ENCODE measurements at regions not wholly inside any gene's neighbourhood (a gene's known extent, or its start where the extent isn't known, plus 50 kb on each side); places are given as distances from the start of the nearest gene placed in this dataset.

GRCh38 chr14:49999146-49999761 lies 106.4 kb downstream of the ARF6 start:
- DNase-seq (ENCODE audit: low read depth) = peak; percentile 54

GRCh38 chr14:49999826-50000379 lies 107.0 kb downstream of the ARF6 start:
- DNase-seq (ENCODE audit: low read depth) = no peak

DNA sequence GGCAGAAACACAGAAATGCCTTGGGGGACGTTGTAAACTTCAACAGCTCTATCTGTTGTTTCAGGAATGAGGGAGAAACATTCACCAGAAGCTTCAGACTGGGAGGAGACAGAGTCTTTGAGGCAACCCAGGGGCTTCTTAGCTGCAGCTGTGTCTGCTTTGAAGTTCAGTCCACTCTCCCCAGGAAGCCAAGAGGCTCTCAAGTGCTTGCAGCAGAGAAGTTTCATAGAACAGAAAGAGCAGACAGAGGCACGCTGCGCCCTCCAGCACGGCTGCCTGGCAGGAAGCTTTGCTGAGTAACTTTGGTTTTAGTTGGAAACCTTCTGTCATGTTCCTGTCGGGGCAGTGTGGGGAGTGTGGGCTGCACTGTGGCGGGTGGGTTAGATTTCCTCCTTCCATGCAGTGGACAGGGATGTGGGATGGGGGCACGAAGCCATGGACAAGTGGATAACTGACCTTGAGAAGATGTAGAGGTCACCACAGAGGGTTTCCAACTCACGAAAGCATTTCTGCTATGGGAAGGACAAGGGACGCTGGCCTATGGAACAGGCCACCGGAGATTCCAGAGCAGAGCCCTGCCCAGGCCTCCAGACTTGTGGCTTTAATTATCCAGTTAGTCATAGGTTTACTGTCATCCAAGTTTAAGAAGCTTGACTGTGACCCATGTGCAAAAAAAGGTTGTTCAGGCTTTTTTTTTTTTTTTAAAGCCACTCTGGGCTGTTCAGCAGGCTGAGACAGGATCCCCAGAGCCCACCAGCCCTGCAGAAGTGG lies 107.7 kb downstream of the ARF6 start:
- DNase-seq (ENCODE audit: low read depth) = peak; percentile 48

- DNase-seq (ENCODE audit: low read depth) = peak; percentile 33
Observed at GRCh38 chr14:50001151-50001998, 108.5 kb downstream of the ARF6 start.

GRCh38 chr14:50001999-50002925 lies 109.4 kb downstream of the ARF6 start:
- DNase-seq (ENCODE audit: low read depth) = peak; percentile 22

- no peak for DNase-seq (ENCODE audit: low read depth)
Observed at GRCh38 chr14:50002926-50003212, 110.0 kb downstream of the ARF6 start.

DNA sequence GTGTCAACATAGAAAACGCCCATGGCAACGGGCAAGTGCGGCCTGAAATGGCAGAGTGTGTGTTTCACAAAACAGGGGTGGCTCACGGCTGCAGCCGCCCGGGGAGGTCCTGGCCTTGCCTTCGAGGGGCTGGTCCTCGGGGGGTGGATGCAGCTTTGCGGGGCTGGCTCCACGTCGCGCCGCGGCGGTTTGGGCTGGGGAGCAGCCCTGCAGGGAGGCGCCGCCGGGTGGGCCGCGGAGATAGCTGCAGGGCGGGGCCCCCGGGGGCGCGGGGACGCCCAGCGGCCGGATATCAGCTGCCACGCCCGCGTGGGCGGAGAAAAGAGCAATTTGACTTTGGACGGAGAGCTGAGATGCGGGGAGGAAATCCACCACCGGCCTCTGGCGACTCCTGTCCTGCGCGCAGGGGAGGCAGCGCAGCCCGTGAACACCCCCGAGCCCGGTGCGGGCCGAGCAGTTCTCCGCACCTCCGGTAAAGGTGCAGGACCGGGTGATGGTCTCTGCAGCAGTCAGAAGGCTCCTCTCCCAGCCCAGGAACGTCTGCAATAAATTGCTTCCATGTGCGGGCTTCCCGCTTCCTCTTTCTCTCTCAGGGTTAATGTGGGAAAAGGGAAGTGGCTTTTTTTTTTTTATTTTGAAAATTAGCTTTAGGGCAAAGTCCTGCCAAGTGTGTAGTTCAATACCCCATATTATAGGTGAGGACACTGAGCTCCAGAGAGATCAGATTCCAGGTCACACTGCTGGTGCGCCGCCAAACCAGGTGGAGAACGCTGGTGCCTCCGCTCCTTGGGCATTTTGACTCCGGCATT lies 110.5 kb downstream of the ARF6 start:
- peak; percentile 57 for DNase-seq (ENCODE audit: low read depth)

- no peak for DNase-seq (ENCODE audit: low read depth)
Observed at GRCh38 chr14:50006141-50006540, 110.2 kb downstream of the VCPKMT start.

- no peak for DNase-seq (ENCODE audit: low read depth)
Observed at GRCh38 chr14:50007123-50007903, 109.1 kb downstream of the VCPKMT start.

GRCh38 chr14:50008562-50008961 lies 107.8 kb downstream of the VCPKMT start:
- DNase-seq (ENCODE audit: low read depth) = no peak

DNA sequence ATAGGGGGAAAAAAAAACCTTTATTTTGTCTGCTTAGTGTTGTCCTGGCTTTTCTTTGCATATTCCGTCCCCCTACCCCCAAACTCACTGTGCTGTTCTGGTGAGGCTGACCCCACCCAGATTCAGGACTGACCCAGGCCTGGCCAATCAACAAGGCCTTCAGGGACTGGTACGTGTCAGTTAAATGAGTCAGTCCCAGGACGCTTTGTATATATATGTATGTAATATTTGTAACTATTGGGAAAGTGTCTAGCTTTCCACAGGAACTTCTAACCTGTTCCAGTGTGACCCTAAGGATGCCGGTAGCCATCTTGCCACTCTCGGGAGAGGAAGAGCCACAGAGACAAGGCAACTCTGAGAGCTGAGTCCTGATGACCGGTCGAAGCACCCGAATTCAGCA lies 107.4 kb downstream of the VCPKMT start:
- no peak for DNase-seq (ENCODE audit: low read depth)

DNA sequence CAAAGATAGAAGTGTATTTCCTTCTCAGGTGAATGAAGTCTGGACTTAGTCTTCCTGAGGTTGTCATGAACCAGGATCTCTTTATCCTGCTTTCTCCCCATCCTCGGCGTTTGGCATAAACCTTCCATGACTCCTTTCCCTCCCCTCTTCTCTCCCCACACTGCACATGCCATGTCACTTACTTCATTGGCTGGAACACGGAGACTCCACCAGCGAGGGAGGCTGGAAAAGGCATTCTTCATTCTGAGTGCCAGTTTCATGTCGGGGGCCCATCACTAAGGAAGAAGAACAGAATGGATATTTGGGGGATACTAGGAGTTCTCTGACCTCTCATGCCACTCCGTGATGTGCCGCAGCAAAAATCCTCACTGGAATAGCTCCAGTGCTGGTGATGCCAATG lies 105.6 kb downstream of the VCPKMT start:
- no peak for DNase-seq (ENCODE audit: low read depth)

DNA sequence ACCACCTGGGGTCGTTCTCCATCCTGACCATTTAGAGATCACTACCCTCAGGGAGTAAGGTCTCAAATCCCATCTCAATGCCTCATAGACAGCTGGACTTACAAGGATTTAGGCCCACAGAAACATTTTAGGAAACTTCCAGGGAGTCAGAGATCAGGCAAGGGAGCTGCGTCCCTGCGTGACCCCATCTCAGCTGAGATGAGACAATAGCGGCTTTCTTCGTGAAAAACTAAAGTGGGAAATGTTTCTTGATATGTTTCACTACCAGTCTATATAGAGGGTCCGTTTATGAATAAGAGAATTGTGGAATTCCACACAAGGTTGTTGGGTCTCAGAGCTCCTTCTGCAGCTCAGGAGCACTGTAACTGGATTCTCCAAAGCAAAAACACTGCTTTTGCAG lies 105.1 kb downstream of the VCPKMT start:
- no peak for DNase-seq (ENCODE audit: low read depth)

DNA sequence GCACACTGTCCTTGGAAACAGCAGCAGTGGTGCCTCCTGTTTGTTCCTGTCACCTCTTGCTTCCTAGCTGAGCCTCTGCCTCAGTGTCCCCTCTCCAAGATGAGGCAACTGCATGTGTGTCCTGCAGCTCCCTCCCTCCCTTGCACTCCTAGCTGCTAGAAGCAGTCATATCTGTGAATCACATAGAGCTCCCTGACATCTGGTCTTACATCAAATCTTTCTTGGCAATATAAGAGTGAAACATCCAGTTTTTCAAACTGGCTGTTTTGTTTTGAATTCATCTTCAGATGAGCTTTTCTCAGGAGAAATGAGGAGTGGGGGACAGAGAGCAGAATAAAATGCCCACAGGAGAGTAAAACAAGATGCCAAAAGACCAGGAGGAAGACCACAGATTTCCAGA lies 103.7 kb downstream of the VCPKMT start:
- DNase-seq (ENCODE audit: low read depth) = no peak

GRCh38 chr14:50013198-50013918 lies 103.0 kb downstream of the VCPKMT start:
- no peak for DNase-seq (ENCODE audit: low read depth)

DNA sequence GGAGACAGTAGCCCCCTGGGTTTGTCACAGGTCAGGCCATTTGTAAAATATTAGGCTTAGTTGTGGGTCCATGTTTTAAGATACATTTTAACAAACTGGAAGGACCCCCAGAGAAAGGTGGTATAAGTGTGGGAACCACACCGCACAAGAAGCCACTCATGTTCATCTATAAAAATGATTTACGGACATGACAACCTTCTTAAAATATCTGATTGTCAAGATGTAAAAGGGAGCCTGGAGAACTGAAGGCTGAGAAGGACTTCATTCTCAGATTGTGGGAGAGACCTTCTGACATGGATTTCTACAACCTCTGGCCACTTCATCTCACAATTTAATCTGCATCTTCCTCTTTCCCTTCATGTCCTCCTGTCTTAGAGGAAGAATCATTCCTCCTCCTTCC lies 102.4 kb downstream of the VCPKMT start:
- no peak for DNase-seq (ENCODE audit: low read depth)

DNA sequence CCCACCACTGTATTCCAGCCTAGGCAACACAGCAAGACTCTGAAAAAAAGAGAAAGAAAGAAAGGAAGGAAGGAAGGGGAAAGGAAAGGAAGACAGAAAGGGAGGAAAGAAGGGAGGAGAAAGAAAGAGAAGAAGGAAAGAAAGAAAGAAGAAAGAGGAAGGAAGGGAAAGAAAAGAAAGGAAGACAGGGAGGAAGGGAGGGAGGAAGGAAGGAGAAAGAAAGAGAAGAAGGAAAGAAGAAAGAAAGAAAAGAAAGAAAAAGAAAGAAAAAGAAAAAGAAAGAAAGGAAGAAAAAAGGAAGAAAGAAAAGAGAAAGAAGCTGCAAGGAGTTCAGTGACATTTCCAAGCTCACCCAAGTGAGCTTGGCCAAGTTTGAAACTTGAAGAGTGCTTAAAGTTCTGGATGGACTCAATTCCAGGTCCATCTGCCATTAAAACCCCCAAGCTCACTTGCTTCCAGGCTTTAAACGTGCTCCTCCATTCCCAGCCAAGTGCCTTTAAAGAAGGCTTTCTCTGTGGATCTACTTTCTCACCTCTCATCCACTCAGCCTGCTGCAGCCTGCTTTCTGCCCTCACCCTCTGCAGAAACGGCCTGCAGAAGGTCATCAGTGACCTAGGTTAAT lies 101.5 kb downstream of the VCPKMT start:
- no peak for DNase-seq (ENCODE audit: low read depth)

GRCh38 chr14:50015716-50016115 lies 100.7 kb downstream of the VCPKMT start:
- no peak for DNase-seq (ENCODE audit: low read depth)
